Embryonic facial prominence (tissue), 1 donor: ENCODE measurements at regions not wholly inside any gene's neighbourhood (a gene's known extent, or its start where the extent isn't known, plus 50 kb on each side); places are given as distances from the start of the nearest gene placed in this dataset.
A peak's percentile ranks its signal among the peaks of the same experiment; 100 is the strongest.
"Not testable (repeated sequence)": the region's sequence is repeated elsewhere in the genome, so short reads cannot be mapped to it uniquely, and the experiment has no call there.

Experiments used
- DNase-seq: peaks from one replicate; pipeline ENCODE4 v3.0.0-alpha.2; 2016; ENCODE audit errors: extremely low spot score

- DNase-seq: not testable (repeated sequence)
Measured at GRCh38 chr7:65145710-65146109, 139.2 kb upstream of the ERV3-1 start.

- not testable (repeated sequence) for DNase-seq
Measured at GRCh38 chr7:65145008-65145407, 138.5 kb upstream of the ERV3-1 start.

GRCh38 chr7:65144557-65144956, 138.1 kb upstream of the ERV3-1 start:
- not testable (repeated sequence) for DNase-seq

- not testable (repeated sequence) for DNase-seq
Measured at GRCh38 chr7:65144119-65144518, 137.6 kb upstream of the ERV3-1 start.

GRCh38 chr7:65141894-65142293, 135.4 kb upstream of the ERV3-1 start:
- DNase-seq: not testable (repeated sequence)

GRCh38 chr7:65141405-65141778, 134.9 kb upstream of the ERV3-1 start:
- not testable (repeated sequence) for DNase-seq

GRCh38 chr7:65140543-65141404, 134.3 kb upstream of the ERV3-1 start:
- DNase-seq: not testable (repeated sequence)

- DNase-seq: not testable (repeated sequence)
Measured at GRCh38 chr7:65136850-65137249, 130.4 kb upstream of the ERV3-1 start.

- not testable (repeated sequence) for DNase-seq
Measured at GRCh38 chr7:65133087-65133486, 126.6 kb upstream of the ERV3-1 start.

- DNase-seq: not testable (repeated sequence)
Measured at GRCh38 chr7:65132256-65132655, 125.8 kb upstream of the ERV3-1 start.

- DNase-seq: not testable (repeated sequence)
Measured at GRCh38 chr7:65127364-65127763, 120.9 kb upstream of the ERV3-1 start.

- not testable (repeated sequence) for DNase-seq
Measured at GRCh38 chr7:65124600-65124999, 118.1 kb upstream of the ERV3-1 start.

GRCh38 chr7:65105650-65106203, 99.2 kb upstream of the ERV3-1 start:
- not testable (repeated sequence) for DNase-seq

- DNase-seq: not testable (repeated sequence)
Measured at GRCh38 chr7:65100499-65100898, 94.0 kb upstream of the ERV3-1 start.

GRCh38 chr7:65081669-65082055, 75.2 kb upstream of the ERV3-1 start:
- DNase-seq: not testable (repeated sequence)

- DNase-seq: peak; percentile 75
Measured at GRCh38 chr7:65080799-65081668, 74.5 kb upstream of the ERV3-1 start.

GRCh38 chr7:65074959-65075358, 68.5 kb upstream of the ERV3-1 start:
- DNase-seq: not testable (repeated sequence)

GRCh38 chr7:65073160-65073559, 66.7 kb upstream of the ERV3-1 start:
- not testable (repeated sequence) for DNase-seq

GRCh38 chr7:65071854-65072431, 65.5 kb upstream of the ERV3-1 start:
- DNase-seq: not testable (repeated sequence)

- DNase-seq: not testable (repeated sequence)
Measured at GRCh38 chr7:65069476-65069875, 63.0 kb upstream of the ERV3-1 start.

- DNase-seq: not testable (repeated sequence)
Measured at GRCh38 chr7:65062566-65062965, 56.1 kb upstream of the ERV3-1 start.

- not testable (repeated sequence) for DNase-seq
Measured at GRCh38 chr7:65059247-65059646, 52.8 kb upstream of the ERV3-1 start.
